Smooth muscle cell (in vitro differentiated cells): ENCODE measurements at regions not wholly inside any gene's neighbourhood (a gene's known extent, or its start where the extent isn't known, plus 50 kb on each side); places are given as distances from the start of the nearest gene placed in this dataset.

Source experiments
- DNase-seq: peaks from one replicate; lab custom pipeline; 2025; ENCODE audit not compliant: unreplicated experiment; lab: John Stamatoyannopoulos, UW
- H2AFZ ChIP-seq: fragments of 200-600 bp; sonication (generic); 2 replicates; pipeline ENCODE4 v1.6.0; 2016; ENCODE audit warnings: antibody characterized with exemption, low read depth, mild to moderate bottlenecking
- H3F3A ChIP-seq: fragments of 200-600 bp; sonication (generic); 2 replicates; pipeline ENCODE4 v1.6.0; 2017; ENCODE audit warnings: antibody characterized with exemption, low read depth
- H3K27ac ChIP-seq: fragments of 200-600 bp; sonication (generic); 2 replicates; pipeline ENCODE4 v1.5.1; 2016; ENCODE audit warnings: low read depth, mild to moderate bottlenecking
- H3K27me3 ChIP-seq: fragments of 200-600 bp; sonication (generic); 2 replicates; pipeline ENCODE4 v1.6.1; 2016; ENCODE audit warnings: low read depth, mild to moderate bottlenecking
- H3K36me3 ChIP-seq: fragments of 200-600 bp; sonication (generic); 2 replicates; pipeline ENCODE4 v1.5.1; 2016; ENCODE audit warnings: low read depth
- H3K4me1 ChIP-seq: fragments of 200-600 bp; sonication (generic); 2 replicates; pipeline ENCODE4 v1.5.1; 2016; ENCODE audit warnings: low read depth
- H3K4me2 ChIP-seq: fragments of 200-600 bp; sonication (generic); 2 replicates; pipeline ENCODE4 v1.6.0; 2016; ENCODE audit warnings: mild to moderate bottlenecking
- H3K4me3 ChIP-seq: fragments of 200-600 bp; sonication (generic); 2 replicates; pipeline ENCODE4 v1.5.1; 2016; ENCODE audit warnings: mild to moderate bottlenecking
- H3K79me2 ChIP-seq: fragments of 200-600 bp; sonication (generic); 2 replicates; pipeline ENCODE4 v1.6.0; 2016; ENCODE audit warnings: low read depth, mild to moderate bottlenecking
- H3K9ac ChIP-seq: fragments of 200-600 bp; sonication (generic); 2 replicates; pipeline ENCODE4 v1.6.0; 2016; ENCODE audit warnings: low read depth
- H3K9me3 ChIP-seq: fragments of 200-600 bp; sonication (generic); replicated peaks from 2 replicates; pipeline ENCODE4 v1.5.1; 2016; ENCODE audit warnings: low read depth
- H4K20me1 ChIP-seq: fragments of 200-600 bp; sonication (generic); 2 replicates; pipeline ENCODE4 v1.6.0; 2016; ENCODE audit warnings: low read depth
- WGBS: methylation state at CpG from one replicate; pipeline ENCODE4 v1.1.7; 2016; ENCODE audit warnings: low lambda C conversion rate; 5-methylcytosine and 5-hydroxymethylcytosine counted together
- TF ChIP-seq, protein P1 (sequence below): fragments of 200-600 bp; sonication (generic); IDR thresholded peaks from 2 replicates; pipeline ENCODE4 v1.5.1; 2017; ENCODE audit warnings: borderline replicate concordance, mild to moderate bottlenecking, antibody characterized with exemption; ENCODE audit not compliant: insufficient read depth, poor library complexity, severe bottlenecking

DNA sequence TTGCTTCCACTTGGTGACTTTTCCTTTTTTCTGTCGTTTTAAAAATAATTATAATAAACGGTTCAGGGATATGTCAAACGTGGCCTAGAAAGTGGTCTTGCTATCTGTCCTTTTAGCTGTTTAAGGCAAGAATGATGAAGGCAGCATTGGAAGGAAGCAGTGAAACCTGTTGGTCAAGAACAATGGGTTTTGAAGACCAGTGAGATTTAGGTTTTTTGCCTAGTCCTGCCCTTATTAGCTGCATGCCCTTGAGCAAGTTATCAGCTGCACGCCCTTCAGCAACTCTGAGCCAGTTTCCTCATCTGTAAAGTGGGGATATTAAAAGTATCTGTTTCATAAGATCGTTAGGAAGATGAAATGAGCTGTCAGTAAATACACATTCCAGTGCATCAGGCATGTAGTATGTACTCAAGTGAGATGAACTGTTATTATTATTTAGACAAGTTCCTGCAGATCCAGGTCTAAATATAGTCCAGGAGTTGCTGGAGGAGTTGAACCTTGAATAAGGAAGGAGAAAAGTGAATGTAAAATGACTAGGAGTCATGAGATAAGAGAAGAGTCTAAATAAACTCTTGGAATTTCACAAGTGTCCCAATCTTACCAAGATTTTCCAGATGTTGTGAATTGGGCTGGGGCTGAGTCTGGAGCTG lies 90.8 kb upstream of the HSD17B12 start:
- Histone ChIP-seq H3K4me3 (no peak overlapping the region), H3K9ac (no peak overlapping the region), H3F3A (no peaks in the 10 kb centered on the region), H3K79me2 (no peaks in the 10 kb centered on the region), H3K36me3 (no peaks in the 10 kb centered on the region), H3K4me2 (no peak overlapping the region), H3K4me1 (no peaks in the 10 kb centered on the region), H3K27ac (no peak overlapping the region), H3K27me3 (peaks cover 11% of the 10 kb centered on the region), H3K9me3 (no peaks in the 10 kb centered on the region), H4K20me1 (no peaks in the 10 kb centered on the region), H2AFZ (no peak overlapping the region)
- no peak for DNase-seq
- TF ChIP-seq, protein P1, sequence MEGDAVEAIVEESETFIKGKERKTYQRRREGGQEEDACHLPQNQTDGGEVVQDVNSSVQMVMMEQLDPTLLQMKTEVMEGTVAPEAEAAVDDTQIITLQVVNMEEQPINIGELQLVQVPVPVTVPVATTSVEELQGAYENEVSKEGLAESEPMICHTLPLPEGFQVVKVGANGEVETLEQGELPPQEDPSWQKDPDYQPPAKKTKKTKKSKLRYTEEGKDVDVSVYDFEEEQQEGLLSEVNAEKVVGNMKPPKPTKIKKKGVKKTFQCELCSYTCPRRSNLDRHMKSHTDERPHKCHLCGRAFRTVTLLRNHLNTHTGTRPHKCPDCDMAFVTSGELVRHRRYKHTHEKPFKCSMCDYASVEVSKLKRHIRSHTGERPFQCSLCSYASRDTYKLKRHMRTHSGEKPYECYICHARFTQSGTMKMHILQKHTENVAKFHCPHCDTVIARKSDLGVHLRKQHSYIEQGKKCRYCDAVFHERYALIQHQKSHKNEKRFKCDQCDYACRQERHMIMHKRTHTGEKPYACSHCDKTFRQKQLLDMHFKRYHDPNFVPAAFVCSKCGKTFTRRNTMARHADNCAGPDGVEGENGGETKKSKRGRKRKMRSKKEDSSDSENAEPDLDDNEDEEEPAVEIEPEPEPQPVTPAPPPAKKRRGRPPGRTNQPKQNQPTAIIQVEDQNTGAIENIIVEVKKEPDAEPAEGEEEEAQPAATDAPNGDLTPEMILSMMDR: no peak
- 75% methylated on average over 5 of the region's 5 CpGs for WGBS

DNA sequence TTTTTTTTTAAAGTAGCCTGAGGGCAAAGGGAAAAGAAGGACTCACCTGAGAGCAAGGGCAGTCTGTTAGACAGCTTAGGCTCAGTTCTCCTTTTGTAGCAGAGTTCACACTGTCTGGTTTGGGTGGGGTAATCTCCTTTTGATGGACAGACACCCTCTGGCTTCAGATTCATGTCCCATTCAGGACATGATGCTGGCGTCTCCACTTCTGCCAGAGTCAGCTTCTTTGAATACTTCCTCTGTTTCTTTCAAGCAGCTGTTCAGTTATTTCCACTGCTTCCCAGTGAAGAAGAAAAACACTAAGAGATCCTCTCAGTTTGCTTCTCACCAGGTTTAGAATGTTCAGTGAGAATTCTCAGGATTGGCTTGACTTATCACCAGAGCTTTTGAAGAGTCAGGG lies 79.0 kb upstream of the HSD17B12 start:
- Histone ChIP-seq H3K27ac (no peak overlapping the region), H3K36me3 (no peaks in the 10 kb centered on the region), H3K4me1 (no peaks in the 10 kb centered on the region), H3F3A (no peaks in the 10 kb centered on the region), H4K20me1 (no peaks in the 10 kb centered on the region), H3K4me2 (no peak overlapping the region), H3K9me3 (no peaks in the 10 kb centered on the region), H3K9ac (no peak overlapping the region), H3K4me3 (no peak overlapping the region), H3K27me3 (peaks cover 12% of the 10 kb centered on the region), H3K79me2 (no peaks in the 10 kb centered on the region), H2AFZ (no peak overlapping the region)
- WGBS: 59% methylated on average over 1 of the region's 1 CpG
- TF ChIP-seq, protein P1: no peak
- DNase-seq: no peak

DNA sequence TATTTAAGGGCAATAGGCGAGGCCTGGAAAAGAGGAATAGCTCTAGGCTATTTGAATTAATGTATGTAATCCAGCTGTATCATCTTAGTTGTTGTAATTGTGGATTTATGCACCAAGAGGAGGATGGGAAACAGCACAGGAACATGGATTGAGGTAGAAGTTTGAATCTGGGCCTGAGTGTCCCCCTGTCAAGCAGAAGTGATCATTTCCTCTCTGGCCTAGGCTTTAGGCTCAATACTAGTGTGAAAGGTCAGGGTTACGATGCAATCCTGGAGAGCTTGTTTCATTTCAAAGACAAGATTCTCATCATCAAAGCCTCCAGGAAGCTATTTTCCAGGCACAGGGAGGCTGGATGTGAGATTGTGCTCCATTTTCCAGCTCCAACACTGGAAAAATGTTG lies 77.9 kb upstream of the HSD17B12 start:
- no peaks in the 10 kb centered on the region for H3K36me3 ChIP-seq
- H3K27me3 ChIP-seq: peaks cover 16% of the 10 kb centered on the region
- H2AFZ ChIP-seq: no peak overlapping the region
- H3K9me3 ChIP-seq: no peaks in the 10 kb centered on the region
- no peak overlapping the region for H3K9ac ChIP-seq
- TF ChIP-seq, protein P1: no peak
- H3F3A ChIP-seq: no peaks in the 10 kb centered on the region
- H3K4me1 ChIP-seq: no peaks in the 10 kb centered on the region
- H3K4me3 ChIP-seq: no peak overlapping the region
- DNase-seq: no peak
- H3K4me2 ChIP-seq: no peak overlapping the region
- no peaks in the 10 kb centered on the region for H4K20me1 ChIP-seq
- WGBS: 85% methylated on average over 2 of the region's 2 CpGs
- H3K79me2 ChIP-seq: no peaks in the 10 kb centered on the region
- H3K27ac ChIP-seq: no peak overlapping the region

DNA sequence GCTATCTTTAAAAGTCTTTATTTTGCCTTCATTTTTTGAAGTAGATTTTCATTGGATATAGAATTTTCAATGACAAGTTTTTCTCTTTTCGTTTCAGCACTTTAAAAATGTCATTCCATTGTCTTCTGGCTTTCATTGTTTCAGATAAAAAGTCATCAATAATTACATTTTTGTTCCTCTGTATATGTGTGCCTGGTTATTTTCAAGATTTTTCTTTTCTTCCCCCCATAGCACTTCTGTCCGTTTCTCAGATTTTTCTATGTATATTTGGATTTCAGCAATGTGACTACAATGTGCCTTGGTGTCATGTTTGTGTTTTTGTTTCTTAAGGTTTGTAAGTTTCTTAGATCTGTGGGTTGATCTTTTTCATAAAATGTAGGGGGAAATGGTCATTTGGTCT lies 66.3 kb upstream of the HSD17B12 start:
- no peak overlapping the region for H2AFZ ChIP-seq
- no peaks in the 10 kb centered on the region for H3K36me3 ChIP-seq
- H4K20me1 ChIP-seq: no peaks in the 10 kb centered on the region
- no peak overlapping the region for H3K4me3 ChIP-seq
- H3K4me1 ChIP-seq: no peaks in the 10 kb centered on the region
- H3K4me2 ChIP-seq: no peak overlapping the region
- no peaks in the 10 kb centered on the region for H3K9me3 ChIP-seq
- TF ChIP-seq, protein P1: no peak
- H3F3A ChIP-seq: no peaks in the 10 kb centered on the region
- H3K27ac ChIP-seq: no peak overlapping the region
- H3K27me3 ChIP-seq: peaks cover 7% of the 10 kb centered on the region
- 70% methylated on average over 2 of the region's 2 CpGs for WGBS
- H3K79me2 ChIP-seq: no peaks in the 10 kb centered on the region
- H3K9ac ChIP-seq: no peak overlapping the region
- no peak for DNase-seq
